ENCODE measurements at regions not wholly inside any gene's neighbourhood (a gene's known extent, or its start where the extent isn't known, plus 50 kb on each side); places are given as distances from the start of the nearest gene placed in this dataset.
"Not testable (repeated sequence)": the region's sequence is repeated elsewhere in the genome, so short reads cannot be mapped to it uniquely, and the experiment has no call there.

DNA sequence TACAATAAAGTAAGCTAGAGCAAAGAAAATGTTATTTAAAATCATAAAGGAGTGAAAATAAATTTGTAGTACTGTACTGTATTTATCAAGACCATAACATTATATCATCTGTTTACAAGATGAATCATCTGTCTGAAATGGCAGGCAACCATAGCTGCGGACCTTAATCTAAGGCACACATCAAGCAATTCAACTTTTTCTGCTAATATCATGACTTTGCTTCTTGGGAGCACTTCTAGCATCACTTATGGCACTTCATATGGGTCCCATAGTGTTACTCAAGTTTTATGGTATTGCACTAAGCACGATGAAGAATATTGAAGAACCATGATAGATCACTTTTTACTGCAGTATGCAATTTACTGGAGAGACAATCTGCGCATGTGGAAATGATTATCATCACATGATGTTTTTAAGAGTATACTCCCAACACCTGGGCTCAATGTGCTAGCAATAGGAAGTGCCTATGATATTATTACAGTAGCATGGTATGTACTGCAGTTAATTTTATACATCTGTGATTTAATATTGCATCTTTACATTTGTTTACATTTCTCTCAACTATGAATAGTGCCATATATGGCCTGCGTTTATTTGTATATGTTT lies 137.7 kb upstream of the NECTIN3 start:
- DNase-seq: no peak
- no peak for ATAC-seq
- H3K4me1 Mint-ChIP-seq: no peaks in the 10 kb centered on the region

GRCh38 chr3:110938629-110939028 lies 133.0 kb upstream of the NECTIN3 start:
- H3K4me3 Mint-ChIP-seq: no peak overlapping the region
- H3K9me3 ChIP-seq (ENCODE audit: control insufficient read depth, low read length, poor library complexity, severe bottlenecking): no peaks in the 10 kb centered on the region
- no peaks in the 10 kb centered on the region for H3K36me3 Mint-ChIP-seq (ENCODE audit: low read depth)
- peaks cover 6% of the 10 kb centered on the region for H3K27me3 Mint-ChIP-seq
- H3K4me1 Mint-ChIP-seq: no peaks in the 10 kb centered on the region
- no peak for ATAC-seq
- no peak for DNase-seq
- H3K27ac Mint-ChIP-seq: no peak overlapping the region

More for the DNA sequence above, 137.7 kb upstream of the NECTIN3 start:
- H3K9me3 ChIP-seq (ENCODE audit: control insufficient read depth, low read length, poor library complexity, severe bottlenecking): no peaks in the 10 kb centered on the region
- peaks cover 3% of the 10 kb centered on the region for H3K27me3 Mint-ChIP-seq
- H3K27ac Mint-ChIP-seq: no peak overlapping the region
- no peak overlapping the region for H3K4me3 Mint-ChIP-seq
- no peaks in the 10 kb centered on the region for H3K36me3 Mint-ChIP-seq (ENCODE audit: low read depth)

DNA sequence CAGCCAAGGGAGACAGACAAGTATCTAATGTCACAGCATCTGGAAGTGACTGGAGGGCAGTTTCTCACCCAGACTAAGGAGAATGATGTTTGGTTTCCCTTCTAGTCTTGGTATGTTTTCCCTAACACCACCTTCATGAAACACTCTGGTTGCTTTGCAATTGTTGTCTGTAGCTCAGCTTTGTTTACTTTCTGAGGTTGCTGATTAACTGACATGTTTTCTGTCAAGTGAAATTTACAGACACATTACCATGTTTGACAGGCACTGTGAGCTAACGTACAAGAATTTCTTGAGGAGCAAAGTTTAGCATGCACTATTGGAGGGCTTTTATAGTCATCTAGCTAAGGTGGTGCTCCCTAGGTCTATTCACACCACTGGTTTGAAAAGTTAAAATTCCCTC lies 131.6 kb upstream of the NECTIN3 start:
- Mint-ChIP-seq H3K36me3 (ENCODE audit: low read depth) (no peaks in the 10 kb centered on the region), H3K27ac (no peak overlapping the region), H3K27me3 (peaks cover 6% of the 10 kb centered on the region), H3K4me1 (no peaks in the 10 kb centered on the region), H3K4me3 (no peak overlapping the region)
- ATAC-seq (no peak), DNase-seq (no peak)
- H3K9me3 ChIP-seq (ENCODE audit: control insufficient read depth, low read length, poor library complexity, severe bottlenecking): no peaks in the 10 kb centered on the region

GRCh38 chr3:110944782-110945181 lies 126.8 kb upstream of the NECTIN3 start:
- H3K4me1 Mint-ChIP-seq: no peaks in the 10 kb centered on the region
- no peak for DNase-seq
- H3K27ac Mint-ChIP-seq: no peak overlapping the region
- no peak overlapping the region for H3K4me3 Mint-ChIP-seq
- no peaks in the 10 kb centered on the region for H3K36me3 Mint-ChIP-seq (ENCODE audit: low read depth)
- no peaks in the 10 kb centered on the region for H3K27me3 Mint-ChIP-seq
- ATAC-seq: no peak
- H3K9me3 ChIP-seq (ENCODE audit: control insufficient read depth, low read length, poor library complexity, severe bottlenecking): no peaks in the 10 kb centered on the region

DNA sequence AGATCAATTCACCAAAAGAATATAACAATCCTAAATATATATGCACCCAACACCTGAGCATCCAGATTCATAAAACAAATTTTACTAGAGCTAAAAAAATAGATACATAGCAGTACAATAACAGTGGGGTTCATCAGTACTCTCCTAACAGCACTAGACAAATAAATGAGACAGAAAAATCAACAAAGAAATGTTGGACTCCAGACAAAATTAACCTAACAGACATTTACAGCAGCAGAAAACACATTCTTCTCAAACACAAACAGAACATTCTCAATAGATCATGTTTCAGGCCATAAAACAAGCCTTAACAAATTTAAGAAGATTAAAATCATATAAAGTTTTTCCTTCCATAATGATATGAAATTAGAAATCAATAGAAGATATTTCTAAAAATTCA lies 124.8 kb upstream of the NECTIN3 start:
- Mint-ChIP-seq H3K4me3 (no peak overlapping the region), H3K27ac (no peak overlapping the region), H3K36me3 (ENCODE audit: low read depth) (no peaks in the 10 kb centered on the region), H3K4me1 (no peaks in the 10 kb centered on the region), H3K27me3 (no peaks in the 10 kb centered on the region)
- no peaks in the 10 kb centered on the region for H3K9me3 ChIP-seq (ENCODE audit: control insufficient read depth, low read length, poor library complexity, severe bottlenecking)
- ATAC-seq (no peak), DNase-seq (no peak)

GRCh38 chr3:110949194-110949593 lies 122.4 kb upstream of the NECTIN3 start:
- DNase-seq; H3K27ac Mint-ChIP-seq; H3K36me3 Mint-ChIP-seq (ENCODE audit: low read depth); H3K4me3 Mint-ChIP-seq; H3K27me3 Mint-ChIP-seq; ATAC-seq; H3K9me3 ChIP-seq (ENCODE audit: control insufficient read depth, low read length, poor library complexity, severe bottlenecking); H3K4me1 Mint-ChIP-seq: not testable (repeated sequence)

DNA sequence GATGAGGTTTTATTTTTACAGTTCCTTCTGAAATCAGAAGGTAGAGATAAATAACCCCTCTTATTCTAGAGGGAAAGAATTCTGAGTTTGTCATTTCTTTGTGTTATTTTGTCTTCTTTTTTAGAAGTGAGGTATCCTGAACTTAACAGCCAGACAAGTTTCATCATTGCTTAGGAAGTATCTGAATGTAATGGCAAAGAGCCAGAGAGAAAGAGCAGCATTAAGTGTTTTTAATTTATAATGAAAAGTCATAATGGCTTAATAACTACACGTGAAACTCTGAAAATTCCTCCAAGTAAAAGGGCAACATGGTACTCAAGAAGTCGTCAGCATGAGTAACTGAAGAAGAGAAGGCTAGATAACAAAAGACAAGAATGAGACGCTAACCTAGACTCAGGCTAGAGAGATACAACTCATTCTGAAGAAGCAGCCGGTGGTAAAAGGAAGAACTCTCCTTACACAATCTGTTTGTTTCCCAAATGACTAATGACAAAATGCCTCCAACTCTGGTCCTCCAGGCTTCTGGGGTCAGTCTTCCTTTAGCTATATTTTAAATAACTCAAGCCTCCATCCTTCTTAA lies 116.2 kb upstream of the NECTIN3 start:
- peaks cover 14% of the 10 kb centered on the region for H3K27me3 Mint-ChIP-seq
- ATAC-seq (no peak), DNase-seq (no peak)
- no peaks in the 10 kb centered on the region for H3K4me1 Mint-ChIP-seq
- H3K4me3 Mint-ChIP-seq: no peak overlapping the region
- no peak overlapping the region for H3K27ac Mint-ChIP-seq
- no peaks in the 10 kb centered on the region for H3K36me3 Mint-ChIP-seq (ENCODE audit: low read depth)
- no peaks in the 10 kb centered on the region for H3K9me3 ChIP-seq (ENCODE audit: control insufficient read depth, low read length, poor library complexity, severe bottlenecking)

GRCh38 chr3:110956081-110956480 lies 115.5 kb upstream of the NECTIN3 start:
- no peaks in the 10 kb centered on the region for H3K36me3 Mint-ChIP-seq (ENCODE audit: low read depth)
- H3K9me3 ChIP-seq (ENCODE audit: control insufficient read depth, low read length, poor library complexity, severe bottlenecking): no peaks in the 10 kb centered on the region
- DNase-seq (no peak), ATAC-seq (no peak)
- peaks cover 14% of the 10 kb centered on the region for H3K27me3 Mint-ChIP-seq
- H3K4me3 Mint-ChIP-seq: no peak overlapping the region
- H3K4me1 Mint-ChIP-seq: no peaks in the 10 kb centered on the region
- no peak overlapping the region for H3K27ac Mint-ChIP-seq

DNA sequence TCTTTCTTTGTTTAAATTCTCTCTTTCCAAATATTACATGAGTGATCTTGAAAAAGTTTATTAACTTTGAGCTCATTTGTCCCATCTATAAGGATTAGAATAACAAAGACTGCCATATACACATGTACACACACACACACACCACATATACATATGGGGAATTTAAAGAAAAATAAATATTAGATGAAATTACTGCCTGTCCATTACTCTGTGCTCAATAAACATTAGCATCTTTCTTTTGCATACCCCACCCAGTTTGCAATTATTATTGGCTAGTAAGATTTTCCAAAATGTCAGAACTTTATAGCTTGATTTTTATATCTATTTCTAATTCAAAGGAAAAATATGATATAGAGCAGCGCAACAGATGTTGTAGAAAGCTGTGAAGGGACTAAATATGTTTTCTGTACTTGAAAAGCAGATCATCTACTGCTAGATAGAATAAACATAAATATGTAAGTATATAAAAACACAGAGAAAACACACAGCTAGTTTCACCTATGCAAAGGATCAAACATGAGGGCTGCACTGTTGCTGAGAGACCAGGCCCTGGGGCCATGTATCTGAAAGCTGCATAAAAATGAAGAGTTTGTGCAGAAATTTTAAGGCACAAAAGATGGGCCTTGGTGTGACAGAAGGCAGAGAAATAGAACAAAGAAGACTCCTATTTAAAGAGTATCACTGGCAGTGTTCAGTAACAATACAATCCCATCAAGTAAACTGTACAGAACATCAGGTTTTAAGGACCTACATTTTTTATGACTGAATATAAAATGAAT lies 114.2 kb upstream of the NECTIN3 start:
- ATAC-seq (no peak), DNase-seq (no peak)
- H3K27me3 Mint-ChIP-seq: peaks cover 14% of the 10 kb centered on the region
- H3K4me1 Mint-ChIP-seq: no peaks in the 10 kb centered on the region
- no peak overlapping the region for H3K4me3 Mint-ChIP-seq
- H3K9me3 ChIP-seq (ENCODE audit: control insufficient read depth, low read length, poor library complexity, severe bottlenecking): no peaks in the 10 kb centered on the region
- H3K27ac Mint-ChIP-seq: no peak overlapping the region
- H3K36me3 Mint-ChIP-seq (ENCODE audit: low read depth): no peaks in the 10 kb centered on the region

DNA sequence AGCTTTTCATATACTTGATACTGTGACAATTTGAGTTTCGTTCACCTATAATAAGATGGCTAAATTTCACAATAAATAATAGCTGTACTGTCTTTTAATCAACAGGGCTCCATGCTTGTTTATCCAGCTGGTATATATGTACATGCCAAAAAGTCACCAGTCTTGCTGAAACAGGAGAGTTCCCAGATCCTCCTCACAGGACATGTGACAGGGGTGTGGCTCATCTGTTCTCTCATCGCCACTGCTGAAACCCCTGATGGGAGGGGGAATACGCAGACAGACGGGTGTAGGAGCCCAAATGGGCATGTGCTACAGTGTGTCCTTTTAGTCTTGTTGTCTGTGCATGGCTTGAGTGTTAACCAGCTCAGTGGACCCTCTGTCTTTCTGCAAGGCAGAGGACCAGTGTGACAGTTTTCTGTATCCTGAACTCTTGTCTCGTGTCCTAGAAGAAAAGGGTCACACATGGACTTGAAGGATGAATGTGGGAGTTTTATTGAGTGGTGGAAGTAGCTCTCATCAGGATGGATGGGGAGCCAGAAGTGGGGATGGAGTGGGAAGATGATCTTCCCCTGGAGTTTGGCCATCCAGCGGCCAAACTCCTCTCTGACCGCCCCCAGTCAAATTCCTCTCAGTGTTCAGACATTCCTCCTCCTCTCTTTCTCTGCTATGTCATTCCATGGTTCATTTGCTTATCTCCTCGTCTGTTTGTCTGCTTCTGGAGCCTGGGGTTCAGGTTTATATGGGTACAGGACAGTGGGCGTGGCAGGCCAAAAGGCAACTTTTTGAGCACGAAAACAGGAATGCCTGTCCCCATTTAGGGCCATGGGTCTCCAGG lies 113.1 kb upstream of the NECTIN3 start:
- H3K36me3 Mint-ChIP-seq (ENCODE audit: low read depth): no peaks in the 10 kb centered on the region
- ATAC-seq (no peak), DNase-seq (no peak)
- no peak overlapping the region for H3K4me3 Mint-ChIP-seq
- H3K27ac Mint-ChIP-seq: no peak overlapping the region
- H3K9me3 ChIP-seq (ENCODE audit: control insufficient read depth, low read length, poor library complexity, severe bottlenecking): no peaks in the 10 kb centered on the region
- peaks cover 14% of the 10 kb centered on the region for H3K27me3 Mint-ChIP-seq
- no peaks in the 10 kb centered on the region for H3K4me1 Mint-ChIP-seq

DNA sequence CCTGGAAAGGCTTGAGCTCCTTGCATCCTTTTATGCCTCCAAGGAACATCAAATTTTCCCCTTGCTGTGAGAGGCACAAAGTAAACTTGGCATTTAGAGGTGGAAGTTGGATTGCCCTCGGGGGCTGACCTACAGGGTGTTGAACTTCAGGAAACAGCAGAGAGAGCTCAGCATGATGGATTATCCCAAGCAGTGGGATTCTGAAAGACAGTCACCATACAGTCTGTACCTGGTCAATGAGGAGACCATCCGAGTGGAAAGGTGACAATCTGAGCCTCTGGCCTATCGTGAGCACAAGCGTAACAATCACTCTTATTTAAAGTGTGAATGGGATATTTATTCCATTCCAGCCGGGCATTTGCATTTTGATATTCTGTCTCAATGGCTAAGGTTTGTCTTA lies 105.6 kb upstream of the NECTIN3 start:
- Mint-ChIP-seq H3K36me3 (ENCODE audit: low read depth) (no peaks in the 10 kb centered on the region), H3K27me3 (no peaks in the 10 kb centered on the region), H3K4me1 (no peaks in the 10 kb centered on the region), H3K27ac (no peak overlapping the region), H3K4me3 (no peak overlapping the region)
- DNase-seq (no peak), ATAC-seq (no peak)
- H3K9me3 ChIP-seq (ENCODE audit: control insufficient read depth, low read length, poor library complexity, severe bottlenecking): peaks cover 5% of the 10 kb centered on the region

DNA sequence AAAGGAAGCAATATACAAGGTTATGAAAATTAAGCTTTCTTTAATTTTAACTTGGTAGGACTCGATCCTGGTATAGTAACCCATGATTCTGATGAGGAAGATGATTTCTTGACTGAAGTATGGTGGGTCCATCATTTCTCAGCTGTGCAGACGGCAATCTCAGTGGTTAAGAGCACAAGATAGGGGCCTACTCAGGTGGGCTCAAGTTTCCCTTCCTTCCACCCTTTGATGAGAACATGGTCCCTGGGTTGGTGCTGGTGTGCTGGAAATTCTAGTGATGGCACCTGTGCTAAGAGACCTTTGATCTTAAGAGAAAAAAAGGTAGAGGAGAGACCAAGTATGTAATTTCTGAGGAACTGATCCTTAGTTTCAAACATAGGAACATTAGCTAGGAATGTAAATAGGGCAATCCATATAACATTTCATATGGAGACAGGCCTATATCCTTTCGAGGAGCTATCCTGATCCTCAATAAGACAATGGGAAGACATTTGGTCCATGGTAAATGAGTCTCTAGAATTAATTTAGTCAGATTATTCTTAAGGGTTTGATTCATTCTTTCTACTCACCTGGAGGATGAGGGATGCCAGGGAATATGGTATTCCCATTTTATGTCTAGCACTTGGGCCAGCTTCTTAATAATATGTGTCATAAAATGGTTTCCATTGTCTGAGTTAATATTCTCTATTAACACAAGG lies 104.5 kb upstream of the NECTIN3 start:
- no peaks in the 10 kb centered on the region for H3K36me3 Mint-ChIP-seq (ENCODE audit: low read depth)
- no peak overlapping the region for H3K27ac Mint-ChIP-seq
- H3K4me3 Mint-ChIP-seq: no peak overlapping the region
- peaks cover 5% of the 10 kb centered on the region for H3K9me3 ChIP-seq (ENCODE audit: control insufficient read depth, low read length, poor library complexity, severe bottlenecking)
- DNase-seq (no peak), ATAC-seq (no peak)
- no peaks in the 10 kb centered on the region for H3K4me1 Mint-ChIP-seq
- no peaks in the 10 kb centered on the region for H3K27me3 Mint-ChIP-seq

- Mint-ChIP-seq H3K4me3 (no peak overlapping the region), H3K27me3 (no peaks in the 10 kb centered on the region), H3K27ac (no peak overlapping the region), H3K4me1 (peaks cover under 1% of the 10 kb centered on the region), H3K36me3 (ENCODE audit: low read depth) (no peaks in the 10 kb centered on the region)
- peaks cover 5% of the 10 kb centered on the region for H3K9me3 ChIP-seq (ENCODE audit: control insufficient read depth, low read length, poor library complexity, severe bottlenecking)
- ATAC-seq: no peak
- DNase-seq: no peak
These were observed 103.5 kb upstream of the NECTIN3 start for GRCh38 chr3:110968076-110968475.

All from T-helper 17 cell (primary cell).